ENCODE measurements at regions not wholly inside any gene's neighbourhood (a gene's known extent, or its start where the extent isn't known, plus 50 kb on each side); places are given as distances from the start of the nearest gene placed in this dataset.

DNA sequence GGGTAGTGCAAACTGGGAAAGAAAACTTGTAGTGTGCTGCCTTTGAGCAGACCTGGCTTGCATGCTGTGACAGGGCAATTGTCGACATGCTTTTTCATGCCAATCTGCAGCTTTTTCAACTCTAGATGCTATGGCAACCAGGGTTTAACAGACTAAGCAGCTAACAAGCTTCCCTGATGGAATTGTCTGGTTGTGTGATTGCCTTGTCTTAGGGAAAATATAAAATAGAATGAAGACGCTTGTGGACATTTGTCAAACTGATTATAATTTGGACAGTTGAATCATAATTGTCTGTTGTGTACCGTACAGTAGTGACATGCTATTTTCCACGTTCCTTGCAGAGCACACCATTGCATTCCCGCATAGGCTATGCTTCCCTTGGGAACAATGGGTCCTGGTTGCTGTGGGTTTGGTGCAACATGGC, 113.0 kb downstream of the FOXG1 start:
- TF ChIP-seq, protein P1, sequence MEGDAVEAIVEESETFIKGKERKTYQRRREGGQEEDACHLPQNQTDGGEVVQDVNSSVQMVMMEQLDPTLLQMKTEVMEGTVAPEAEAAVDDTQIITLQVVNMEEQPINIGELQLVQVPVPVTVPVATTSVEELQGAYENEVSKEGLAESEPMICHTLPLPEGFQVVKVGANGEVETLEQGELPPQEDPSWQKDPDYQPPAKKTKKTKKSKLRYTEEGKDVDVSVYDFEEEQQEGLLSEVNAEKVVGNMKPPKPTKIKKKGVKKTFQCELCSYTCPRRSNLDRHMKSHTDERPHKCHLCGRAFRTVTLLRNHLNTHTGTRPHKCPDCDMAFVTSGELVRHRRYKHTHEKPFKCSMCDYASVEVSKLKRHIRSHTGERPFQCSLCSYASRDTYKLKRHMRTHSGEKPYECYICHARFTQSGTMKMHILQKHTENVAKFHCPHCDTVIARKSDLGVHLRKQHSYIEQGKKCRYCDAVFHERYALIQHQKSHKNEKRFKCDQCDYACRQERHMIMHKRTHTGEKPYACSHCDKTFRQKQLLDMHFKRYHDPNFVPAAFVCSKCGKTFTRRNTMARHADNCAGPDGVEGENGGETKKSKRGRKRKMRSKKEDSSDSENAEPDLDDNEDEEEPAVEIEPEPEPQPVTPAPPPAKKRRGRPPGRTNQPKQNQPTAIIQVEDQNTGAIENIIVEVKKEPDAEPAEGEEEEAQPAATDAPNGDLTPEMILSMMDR (IDR thresholded peaks at IDR 0.05; ENCODE audit: insufficient read depth, low read length): no peak
- TF ChIP-seq SPI1 (IDR thresholded peaks at IDR 0.05; ENCODE audit: borderline replicate concordance, low read depth): no peak
